GM19468 (cell line): ENCODE measurements at regions not wholly inside any gene's neighbourhood (a gene's known extent, or its start where the extent isn't known, plus 50 kb on each side); places are given as distances from the start of the nearest gene placed in this dataset.
"Not testable (repeated sequence)": the region's sequence is repeated elsewhere in the genome, so short reads cannot be mapped to it uniquely, and the experiment has no call there.

Source experiments
- ATAC-seq: cut with Tn5 transposase; IDR thresholded peaks from one replicate; pipeline ENCODE4 v1.9.1; 2021; ENCODE audit warnings: mild to moderate bottlenecking, moderate library complexity, moderate number of reproducible peaks; ENCODE audit not compliant: unreplicated experiment; ENCODE audit errors: extremely low read depth

DNA sequence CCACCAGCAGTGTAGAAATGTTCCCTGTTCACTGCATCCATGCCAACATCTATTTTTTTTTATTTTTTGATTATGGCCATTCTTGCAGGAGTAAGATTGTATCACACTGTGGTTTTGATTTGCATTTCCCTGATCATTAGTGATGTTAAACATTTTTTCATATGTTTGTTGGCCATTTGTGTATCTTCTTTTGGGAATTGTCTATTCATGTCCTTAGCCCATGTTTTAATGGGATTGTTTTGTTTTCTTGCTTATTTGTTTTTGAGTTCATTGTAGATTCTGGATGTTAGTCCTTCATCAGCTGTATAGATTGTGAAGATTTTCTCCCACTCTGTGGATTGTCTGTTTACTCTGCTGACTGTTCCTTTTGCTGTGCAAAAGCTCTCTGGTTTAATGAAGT is 126.9 kb downstream of the NDFIP2 start:
- not testable (repeated sequence) for ATAC-seq
